GM21576 (cell line): ENCODE measurements at regions not wholly inside any gene's neighbourhood (a gene's known extent, or its start where the extent isn't known, plus 50 kb on each side); places are given as distances from the start of the nearest gene placed in this dataset.

Source experiments
- ATAC-seq: cut with Tn5 transposase; IDR thresholded peaks from one replicate; pipeline ENCODE4 v1.9.1; 2021; ENCODE audit warnings: mild to moderate bottlenecking, moderate library complexity; ENCODE audit not compliant: unreplicated experiment

GRCh38 chr5:110064603-110065268, 375.0 kb downstream of the MAN2A1 start:
- ATAC-seq, result no peak

GRCh38 chr5:110070836-110071235, 381.1 kb downstream of the MAN2A1 start:
- no peak for ATAC-seq

DNA sequence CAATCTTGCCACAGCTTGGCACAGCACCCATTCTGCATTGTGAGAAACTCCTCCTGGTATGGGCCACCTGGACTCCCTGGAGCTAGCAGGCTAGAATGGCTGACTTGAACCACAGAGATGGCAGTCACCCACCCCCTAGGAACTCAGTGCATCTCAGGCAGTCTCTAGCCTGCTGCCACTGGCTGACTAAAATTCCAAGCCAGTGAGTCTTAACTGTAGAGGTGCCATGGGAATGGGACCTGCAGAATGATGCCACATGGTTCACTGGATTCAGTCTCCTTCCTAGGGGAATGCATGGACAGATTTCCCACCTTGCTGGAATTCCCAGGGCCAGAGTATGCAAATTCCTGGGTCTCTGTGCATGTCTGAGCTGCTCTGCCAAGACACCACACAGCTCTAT, 382.9 kb downstream of the MAN2A1 start:
- no peak for ATAC-seq

GRCh38 chr5:110073534-110073933, 383.8 kb downstream of the MAN2A1 start:
- no peak for ATAC-seq

GRCh38 chr5:110075656-110076055, 385.9 kb downstream of the MAN2A1 start:
- ATAC-seq, result no peak

DNA sequence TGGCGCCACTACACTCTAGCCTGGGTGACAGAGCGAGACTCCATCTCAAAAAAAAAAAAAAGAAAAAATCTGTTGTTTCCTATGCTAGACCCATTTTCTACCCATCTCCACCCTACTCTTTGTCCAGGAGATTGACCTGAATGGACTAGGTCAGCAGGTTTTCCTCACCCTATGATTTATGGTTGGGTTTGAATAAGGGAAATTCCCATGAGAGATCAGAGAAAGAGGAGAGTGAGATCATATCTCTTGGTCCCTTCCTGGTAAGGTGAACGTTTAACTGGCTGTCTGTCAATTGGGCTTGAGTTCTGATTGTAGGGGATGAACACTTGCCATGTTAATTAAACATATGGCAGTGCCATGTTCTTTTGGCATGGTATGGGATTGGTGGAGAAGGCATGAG, 387.4 kb downstream of the MAN2A1 start:
- no peak for ATAC-seq

DNA sequence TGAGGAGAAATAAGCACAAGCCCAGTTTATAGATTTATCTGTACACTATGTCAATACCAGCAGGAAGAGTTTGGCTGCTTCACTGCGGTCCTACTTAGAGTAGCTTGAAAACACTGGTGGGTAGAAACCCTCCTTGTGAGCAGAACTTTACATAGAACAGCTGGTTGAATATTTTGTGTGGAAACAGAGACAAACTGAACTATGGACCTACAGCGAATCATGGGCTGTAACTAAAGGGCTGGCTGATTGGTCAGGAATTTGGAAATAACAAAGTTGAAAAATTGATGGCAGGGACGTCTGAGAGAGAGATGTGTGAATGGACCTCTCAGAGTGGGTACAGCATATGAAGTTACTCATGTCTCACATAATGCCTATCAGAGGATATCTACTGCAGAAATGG, 392.5 kb downstream of the MAN2A1 start:
- ATAC-seq, result no peak

DNA sequence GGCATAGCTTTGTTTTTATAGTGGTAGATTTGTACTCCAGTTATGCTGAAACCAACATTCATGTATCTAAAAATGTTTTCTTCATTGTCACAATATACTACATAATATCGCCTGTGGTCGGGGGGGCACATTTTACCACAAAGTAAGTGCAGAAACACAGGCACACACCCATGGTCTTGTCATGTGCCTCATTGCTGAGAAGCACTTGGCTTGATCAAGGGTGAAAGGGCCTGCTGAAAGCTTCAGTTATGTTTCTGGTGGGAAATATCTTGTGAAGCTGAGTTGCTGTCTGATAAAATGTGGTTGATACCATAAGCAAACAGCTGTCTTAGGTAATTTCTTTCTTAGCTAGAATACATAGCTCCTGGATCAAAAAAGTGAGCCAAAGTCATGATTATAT, 393.1 kb downstream of the MAN2A1 start:
- ATAC-seq, result no peak

- no peak for ATAC-seq
Observed at GRCh38 chr5:110085826-110086225, 396.1 kb downstream of the MAN2A1 start.

- ATAC-seq, result no peak
Observed at GRCh38 chr5:110086658-110087388, 397.1 kb downstream of the MAN2A1 start.

GRCh38 chr5:110087829-110088228, 398.1 kb downstream of the MAN2A1 start:
- no peak for ATAC-seq

DNA sequence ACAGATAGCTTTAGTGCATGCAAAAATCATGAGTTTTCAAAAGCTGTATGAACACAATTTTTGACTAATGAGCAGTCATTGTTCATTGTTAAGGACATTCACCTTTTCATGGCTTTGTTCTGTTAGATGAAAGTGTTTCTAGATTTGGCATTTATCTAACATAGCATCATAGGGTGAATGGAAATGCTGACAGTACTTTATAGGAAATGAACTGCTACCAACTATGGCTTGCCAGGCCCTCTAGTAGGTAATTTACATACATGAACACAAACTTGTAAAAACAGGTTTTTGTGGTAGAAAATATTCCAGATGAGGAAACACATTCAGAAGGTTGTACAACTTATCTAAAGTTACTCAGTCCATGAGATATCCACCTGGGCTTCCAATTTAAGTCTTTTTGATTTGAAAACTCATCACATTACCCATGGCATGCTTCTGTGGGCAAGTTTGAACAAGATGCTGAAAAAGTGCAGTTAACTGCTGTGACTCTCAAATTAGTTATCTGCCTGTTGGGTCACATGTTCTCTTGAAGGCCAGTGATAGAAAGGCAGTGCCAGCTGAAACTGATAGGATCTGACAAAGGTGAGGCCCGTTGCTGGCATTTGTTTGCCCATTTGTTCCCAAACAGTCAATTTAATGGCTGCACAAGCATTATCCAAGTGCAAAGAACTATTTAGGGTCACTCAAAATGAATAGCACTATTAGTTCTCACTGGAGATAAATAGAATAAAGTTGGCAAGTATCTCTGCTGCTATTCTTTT, 399.1 kb downstream of the MAN2A1 start:
- no peak for ATAC-seq

DNA sequence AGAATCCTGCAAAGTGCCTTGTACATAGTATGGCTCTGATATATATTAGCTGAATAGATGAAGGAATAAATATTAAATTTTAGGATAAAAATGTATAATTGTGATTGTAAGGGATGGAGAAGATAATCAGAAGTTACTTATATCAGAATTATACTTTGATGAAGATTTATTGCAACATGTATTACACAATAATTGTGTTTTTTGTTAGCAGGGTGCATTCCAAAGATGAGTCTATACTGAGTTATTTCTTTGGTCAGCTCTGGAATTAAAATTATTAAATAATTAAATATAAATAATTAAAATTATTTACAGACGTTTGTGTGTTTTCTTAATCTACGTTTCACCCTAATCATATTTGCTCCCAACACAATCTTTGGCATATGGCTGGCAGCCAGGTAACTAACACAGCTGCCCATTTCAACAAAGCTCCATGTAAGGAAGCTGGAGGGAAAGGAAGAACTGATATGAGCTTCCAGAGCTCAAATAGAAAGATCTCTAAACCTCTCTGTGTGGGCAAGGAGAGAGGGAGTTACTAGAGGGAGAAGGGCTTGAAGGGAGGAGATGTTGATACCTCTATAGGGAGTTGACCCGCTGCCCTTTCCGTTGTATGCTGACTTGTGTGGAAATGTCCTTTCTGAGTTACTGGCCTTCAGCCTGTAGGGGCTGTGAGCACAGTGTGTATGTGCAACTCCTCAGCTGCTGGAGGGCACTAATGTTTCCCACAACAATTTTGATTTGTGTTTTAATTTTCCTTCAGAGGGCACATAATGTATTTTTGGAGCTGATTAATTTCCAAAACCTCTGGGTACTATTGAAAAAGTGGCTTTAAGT, 403.4 kb downstream of the MAN2A1 start:
- ATAC-seq, result no peak

DNA sequence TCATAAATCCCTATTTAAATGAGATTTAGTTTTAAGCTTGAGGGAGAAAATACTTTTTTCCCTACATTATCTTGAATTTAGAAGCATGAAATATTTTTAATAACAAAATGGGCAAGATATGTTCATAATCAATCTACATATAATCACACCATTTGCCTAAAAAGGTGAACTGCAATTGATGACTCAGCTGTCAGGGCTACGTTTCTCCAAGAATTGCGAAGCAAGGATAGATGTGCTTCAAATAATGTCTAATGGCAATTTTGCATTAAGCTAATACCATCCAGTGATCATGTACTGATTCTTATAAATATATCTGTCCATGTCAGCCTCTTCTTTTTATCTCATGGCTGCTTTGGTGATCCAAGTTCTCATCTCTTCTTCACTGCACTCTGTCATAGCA, 404.4 kb downstream of the MAN2A1 start:
- no peak for ATAC-seq

GRCh38 chr5:110094548-110094947, 404.8 kb downstream of the MAN2A1 start:
- no peak for ATAC-seq

DNA sequence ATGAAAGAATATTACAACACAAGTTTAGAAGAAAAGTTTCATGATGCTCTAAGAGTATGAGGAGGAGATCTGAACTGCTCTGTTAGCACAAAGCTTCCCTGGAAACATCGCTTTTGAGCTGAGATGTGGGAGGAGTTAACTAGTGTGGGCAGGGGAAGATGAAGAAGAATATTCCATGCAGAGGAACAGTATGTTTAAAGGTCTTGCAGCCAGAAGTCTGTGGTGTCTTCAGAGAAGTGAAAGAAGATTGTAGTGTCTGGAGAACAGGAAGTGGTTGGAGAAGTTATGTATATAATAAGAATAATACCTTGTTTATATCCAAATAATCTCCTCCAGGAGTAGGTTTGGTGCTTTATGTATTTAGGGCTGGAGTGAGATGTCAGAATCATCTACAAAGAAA, 406.7 kb downstream of the MAN2A1 start:
- ATAC-seq, result no peak

GRCh38 chr5:110099572-110099971, 409.8 kb downstream of the MAN2A1 start:
- no peak for ATAC-seq

DNA sequence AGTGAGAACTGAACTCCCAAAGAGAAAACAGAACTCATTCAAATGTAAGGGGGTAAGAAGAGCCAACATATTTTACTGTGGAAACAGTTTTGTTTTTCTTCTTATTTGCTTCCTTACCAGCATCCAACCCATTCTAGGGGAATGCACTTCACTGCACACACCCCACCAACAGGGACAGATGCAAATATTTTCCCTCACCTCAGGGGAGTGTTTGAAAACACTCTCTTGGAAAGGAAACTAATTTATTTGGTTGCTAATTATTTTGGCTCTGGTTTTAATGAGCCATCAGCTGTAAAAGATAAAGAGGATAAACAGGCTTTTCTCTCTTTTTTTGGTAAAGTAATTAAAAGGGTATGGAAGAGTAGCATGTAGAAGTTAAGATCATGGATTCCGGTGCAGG, 413.4 kb downstream of the MAN2A1 start:
- ATAC-seq, result no peak

GRCh38 chr5:110104060-110104725, 414.5 kb downstream of the MAN2A1 start:
- ATAC-seq, result no peak
